NCI-H2227 (cell line): ENCODE measurements at regions not wholly inside any gene's neighbourhood (a gene's known extent, or its start where the extent isn't known, plus 50 kb on each side); places are given as distances from the start of the nearest gene placed in this dataset.

Experiments used
- DNase-seq: peaks from one replicate; lab custom pipeline; 2025; ENCODE audit not compliant: unreplicated experiment; lab: John Stamatoyannopoulos, UW

- no peak for DNase-seq
These were observed 92.2 kb downstream of the PLCE1 start for GRCh38 chr10:94085766-94086437.

GRCh38 chr10:94088926-94089381 is 95.2 kb downstream of the PLCE1 start:
- no peak for DNase-seq

- no peak for DNase-seq
These were observed 97.9 kb downstream of the PLCE1 start for GRCh38 chr10:94091649-94092048.

GRCh38 chr10:94092848-94093247 is 99.1 kb downstream of the PLCE1 start:
- no peak for DNase-seq

GRCh38 chr10:94093286-94093905 is 99.7 kb downstream of the PLCE1 start:
- no peak for DNase-seq

GRCh38 chr10:94094540-94094939 is 100.8 kb downstream of the PLCE1 start:
- DNase-seq: no peak

DNA sequence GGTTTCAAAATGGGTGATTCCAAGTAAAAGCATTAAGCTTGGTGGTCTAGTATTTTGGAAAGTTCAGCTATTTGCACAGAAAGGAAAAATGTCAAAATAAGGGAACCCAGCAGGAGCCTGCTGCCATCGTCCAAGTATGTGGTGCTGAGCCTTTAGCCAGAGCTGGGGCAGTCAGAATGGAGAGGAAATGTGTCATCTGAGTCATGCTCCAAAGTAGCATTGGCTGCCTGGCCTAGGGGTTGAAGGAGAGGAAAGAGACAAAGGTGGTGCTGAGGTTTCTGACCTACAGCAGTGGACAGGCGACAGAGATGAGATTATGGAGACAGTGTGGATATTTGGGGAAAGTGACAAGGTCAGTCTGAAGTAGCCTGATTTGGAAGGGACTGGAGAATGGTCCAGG is 103.9 kb downstream of the PLCE1 start:
- DNase-seq: no peak

DNA sequence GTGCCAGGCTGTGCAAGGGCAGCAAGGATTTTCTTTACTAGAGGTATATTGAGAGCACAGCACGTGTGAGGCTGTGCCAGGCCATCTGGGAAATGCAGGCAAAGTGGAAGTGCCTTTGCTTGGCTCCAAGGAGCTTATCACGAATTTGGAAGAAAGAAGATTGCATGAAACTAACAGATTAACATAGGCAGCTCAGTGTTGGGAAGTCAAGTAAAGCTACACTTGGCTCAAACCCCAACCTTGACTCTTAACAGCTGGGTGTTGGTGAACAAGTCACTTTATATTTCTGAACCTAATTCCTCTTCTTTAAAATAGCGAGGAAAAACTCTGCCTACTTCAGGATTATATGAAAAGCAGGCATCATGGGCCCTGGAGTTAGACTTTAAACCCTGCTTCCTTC is 105.2 kb downstream of the PLCE1 start:
- no peak for DNase-seq

GRCh38 chr10:94101894-94102293 is 108.2 kb downstream of the PLCE1 start:
- DNase-seq: no peak

- DNase-seq: no peak
These were observed 108.7 kb downstream of the PLCE1 start for GRCh38 chr10:94102436-94102835.

GRCh38 chr10:94103192-94103591 is 109.5 kb downstream of the PLCE1 start:
- DNase-seq: no peak

DNA sequence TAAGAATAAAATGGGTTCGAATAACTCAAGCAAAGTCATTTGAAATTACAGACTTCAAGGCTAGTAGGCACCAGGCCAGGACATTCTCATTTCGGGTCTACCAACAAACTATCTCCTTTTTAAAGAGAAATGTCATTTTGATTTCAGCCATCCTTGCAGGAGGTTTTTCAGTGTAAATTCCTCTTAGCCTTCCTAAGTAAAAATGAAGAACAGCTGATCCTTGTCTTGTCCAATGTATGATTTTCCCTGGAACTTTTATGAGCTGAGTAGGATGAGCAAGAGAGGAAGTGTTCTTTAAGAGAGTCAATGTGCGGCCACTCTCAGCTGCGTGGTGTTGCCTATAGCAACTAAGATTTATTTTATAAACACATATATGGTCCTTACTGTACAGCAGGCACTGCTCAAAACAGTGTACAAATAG is 110.1 kb downstream of the PLCE1 start:
- DNase-seq: no peak

- no peak for DNase-seq
These were observed 110.7 kb downstream of the PLCE1 start for GRCh38 chr10:94104316-94105000.

DNA sequence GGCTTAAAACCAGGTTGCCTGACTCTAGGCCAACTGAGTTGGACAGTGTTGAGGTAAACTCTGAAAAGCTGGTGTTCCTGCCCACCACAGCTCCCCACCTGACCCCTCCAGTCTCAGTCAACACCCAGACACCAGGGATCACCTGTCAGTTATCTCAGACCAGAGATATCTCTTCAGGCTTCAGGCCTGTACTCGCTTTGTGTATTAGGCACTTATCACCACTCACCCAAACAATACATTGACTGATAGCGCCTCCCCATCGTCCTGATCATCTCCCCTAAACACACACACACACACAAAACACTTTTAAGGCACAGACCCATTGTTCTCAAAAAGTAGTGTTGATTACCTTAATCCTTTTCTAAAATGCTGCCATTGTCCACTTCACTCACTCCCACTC is 111.5 kb downstream of the PLCE1 start:
- DNase-seq: no peak

DNA sequence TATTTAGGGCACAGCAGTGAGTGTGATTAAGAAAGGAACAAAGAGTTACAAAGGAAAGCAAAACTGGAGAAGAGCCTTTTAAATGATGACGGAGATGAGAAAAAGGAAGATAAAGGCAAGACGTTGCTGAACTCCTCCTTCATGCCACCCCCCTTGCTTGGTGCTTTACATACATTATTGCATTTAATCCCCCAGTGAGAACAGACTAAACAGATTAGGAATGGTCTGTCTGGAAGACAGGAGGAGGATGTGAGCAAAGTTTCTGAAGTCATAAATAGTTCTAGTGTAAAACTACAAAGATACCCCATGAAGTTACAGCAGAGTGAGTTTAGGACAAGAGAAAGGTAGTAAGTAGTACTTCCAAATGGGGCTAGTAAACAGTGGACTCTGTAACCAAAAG is 113.5 kb downstream of the PLCE1 start:
- DNase-seq: no peak

DNA sequence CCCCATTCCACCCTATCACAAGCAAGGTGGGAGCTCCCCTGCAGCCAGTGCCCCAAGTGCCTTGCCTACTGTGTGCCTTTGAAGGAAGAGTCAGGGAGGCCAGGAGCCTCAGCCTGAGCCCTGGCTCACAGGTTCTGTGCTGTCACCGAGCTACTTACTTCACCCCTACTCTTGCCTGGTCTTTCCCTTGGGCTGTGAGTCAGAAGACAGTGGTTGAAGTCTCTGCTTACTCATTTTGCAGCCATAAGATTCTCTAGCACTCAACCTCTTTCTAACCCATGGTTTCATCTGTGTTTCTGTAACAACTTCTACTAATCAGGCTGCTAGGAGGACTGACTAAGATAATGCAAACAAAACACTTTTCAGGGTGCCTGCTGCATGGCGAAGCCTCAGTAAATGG is 114.5 kb downstream of the PLCE1 start:
- DNase-seq: no peak

GRCh38 chr10:94111367-94111766 is 117.6 kb downstream of the PLCE1 start:
- no peak for DNase-seq

DNA sequence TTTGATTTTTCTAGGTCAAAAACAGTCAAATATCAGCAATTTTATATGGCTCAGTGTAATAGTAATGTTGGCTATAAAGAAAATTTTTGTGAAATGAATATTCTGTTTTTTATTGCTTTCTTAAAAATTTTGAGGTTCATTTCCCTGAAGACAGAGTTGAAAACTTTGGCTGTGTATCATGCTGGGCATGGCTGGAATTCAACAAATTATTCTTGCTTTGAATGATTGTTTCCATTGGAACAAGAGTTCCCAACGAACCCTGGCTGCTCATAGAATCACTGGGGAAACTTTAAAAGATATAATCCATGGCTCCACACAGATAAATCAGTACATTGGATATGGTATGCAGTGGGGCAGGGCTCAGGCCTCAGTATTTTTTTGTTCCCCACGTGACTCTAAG is 118.6 kb downstream of the PLCE1 start:
- no peak for DNase-seq

GRCh38 chr10:94115725-94116124 is 122.0 kb downstream of the PLCE1 start:
- DNase-seq: no peak

DNA sequence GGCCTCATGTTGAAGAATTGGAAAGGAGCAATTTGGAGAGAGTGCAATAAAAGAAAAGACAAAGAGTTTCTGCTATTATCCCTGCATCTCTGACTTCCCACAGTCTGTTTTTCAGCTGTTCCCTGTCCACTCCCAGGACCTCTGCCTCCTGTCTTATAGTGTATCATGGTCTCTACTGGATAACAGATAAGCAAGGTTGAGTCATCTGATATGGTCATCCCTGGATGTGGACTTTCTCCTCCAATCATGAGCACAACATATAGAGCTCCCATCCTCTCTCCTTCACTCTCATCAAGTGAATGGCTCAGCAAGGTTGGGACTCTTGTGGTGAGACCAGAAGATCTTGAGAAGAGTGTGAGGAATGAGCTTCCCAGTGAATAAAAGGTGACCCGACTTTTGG is 123.1 kb downstream of the PLCE1 start:
- no peak for DNase-seq

DNA sequence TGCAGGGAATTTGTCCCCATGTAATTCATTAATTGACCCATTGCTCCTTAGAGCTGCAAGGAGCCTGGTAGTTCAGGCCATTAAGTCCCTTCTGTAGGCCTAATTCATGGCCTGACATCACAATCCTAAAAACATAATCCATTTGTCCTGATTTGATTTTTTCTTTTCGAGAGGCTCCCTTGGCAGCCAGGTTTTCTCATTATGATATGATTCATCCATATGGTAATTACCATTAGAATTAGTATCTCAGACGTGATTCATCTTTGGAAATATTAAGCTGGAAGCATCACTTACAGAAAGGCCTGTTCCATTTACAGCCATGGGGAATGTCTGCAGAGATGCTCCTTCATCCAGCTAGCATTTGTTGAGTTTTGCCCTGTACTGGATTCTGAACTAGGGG is 128.5 kb downstream of the PLCE1 start:
- DNase-seq: no peak

DNA sequence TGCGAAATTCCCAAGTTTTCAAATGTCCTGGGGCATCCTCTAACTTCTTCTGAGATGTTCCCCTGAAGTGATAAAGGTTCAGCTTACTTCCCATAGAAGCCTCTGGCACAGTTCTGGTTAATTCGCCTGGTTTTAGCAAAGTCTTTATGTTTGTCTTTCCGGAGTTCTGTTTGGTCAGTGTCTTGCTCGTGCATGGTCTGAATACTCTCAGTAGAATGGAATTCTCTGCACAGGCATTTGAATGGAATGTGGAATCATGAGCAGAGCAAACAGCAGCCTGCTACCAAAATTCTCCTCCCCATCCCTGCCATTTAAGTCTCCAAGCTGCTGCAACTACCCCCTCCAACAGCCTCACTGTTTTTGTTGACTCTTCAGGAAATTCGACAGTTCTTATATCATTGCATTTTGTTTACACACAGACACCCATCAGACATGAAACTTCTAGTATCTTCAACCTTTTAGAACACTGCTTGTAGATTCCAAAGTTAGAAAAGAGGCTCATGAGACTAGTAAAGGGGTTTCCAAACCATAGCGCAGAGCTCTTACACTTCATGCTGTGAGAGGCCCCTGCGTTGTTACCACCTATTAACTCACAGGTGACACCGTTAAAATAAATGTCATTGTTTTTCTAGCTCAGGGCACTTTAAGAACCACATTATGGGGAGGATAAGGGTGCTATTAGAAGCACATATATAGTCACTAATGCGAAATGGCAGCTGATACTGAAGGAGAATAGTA is 129.7 kb downstream of the PLCE1 start:
- DNase-seq: no peak
